ENCODE measurements at regions not wholly inside any gene's neighbourhood (a gene's known extent, or its start where the extent isn't known, plus 50 kb on each side); places are given as distances from the start of the nearest gene placed in this dataset.

GRCh38 chr6:135126729-135127128, 54.4 kb upstream of the MYB start:
- CTCF ChIA-PET, result no interaction called here

GRCh38 chr6:135126034-135126433, 55.1 kb upstream of the MYB start:
- Histone ChIP-seq H3K4me2 (replicated peaks; ENCODE audit: low read depth, low read length, poor library complexity, severe bottlenecking) (no peak overlapping the region), H4K20me1 (ENCODE audit: control insufficient read depth, insufficient read depth, low read length, poor library complexity, severe bottlenecking) (no peaks in the 10 kb centered on the region), H3K9me3 (ENCODE audit: control extremely low read depth in 1 of 3, control insufficient read depth in 2 of 3, insufficient read depth in 1 of 3, low read length in 2 of 3) (no peaks in the 10 kb centered on the region), H3K36me3 (replicated peaks in 1 of 2; ENCODE audit: control extremely low read depth in 1 of 2, control insufficient read depth in 1 of 2, extremely low read depth in 1 of 2, insufficient read depth in 2 of 2, low read length in 1 of 2) (no peaks in the 10 kb centered on the region), H3K27ac (ENCODE audit: low read length in 2 of 2) (no peak overlapping the region), H3K9ac (ENCODE audit: low read length) (no peak overlapping the region), H3K4me1 (ENCODE audit: control insufficient read depth in 2 of 2, insufficient read depth in 2 of 2, low read length in 2 of 2) (peaks cover 13% of the 10 kb centered on the region in 2 donors), H2AFZ (ENCODE audit: insufficient read depth, low read depth, low read length, poor library complexity, severe bottlenecking) (no peak overlapping the region), H3K79me2 (ENCODE audit: control insufficient read depth, insufficient read depth, low read length) (no peaks in the 10 kb centered on the region), H3K4me3 (ENCODE audit: control extremely low read depth in 1 of 5, extremely low read depth in 1 of 5, insufficient read depth in 1 of 5, low read depth in 2 of 5, low read length in 4 of 5) (no peak overlapping the region), H3K27me3 (replicated peaks in 1 of 4; ENCODE audit: control extremely low read depth in 1 of 4, control insufficient read depth in 3 of 4, insufficient read depth in 4 of 4, low read length in 3 of 4) (peaks cover 0 to 3% (median 0%) of the 10 kb centered on the region in 4 experiments)
- Mint-ChIP-seq H3K27me3 (no peaks in the 10 kb centered on the region), H3K4me3 (no peak overlapping the region), H3K9me3 (ENCODE audit: insufficient read depth) (no peaks in the 10 kb centered on the region), H3K4me1 (peaks cover 13% of the 10 kb centered on the region), H3K27ac (no peak overlapping the region)
- intact Hi-C loops (cut with micrococcal nuclease), result no loop called here
- DNase-seq (no peak), ATAC-seq (ENCODE audit: low read depth) (no peak)
- POLR2A ChIA-PET, result no interaction called here
- WGBS (ENCODE audit: insufficient coverage), result 97% methylated on average over 2 of the region's 2 CpGs
- CTCF ChIA-PET, result no interaction called here
- TF ChIP-seq CTCF (IDR thresholded peaks at IDR 0.05) (no peak), EZH2 (IDR thresholded peaks at IDR 0.05; ENCODE audit: borderline replicate concordance, insufficient read depth, low read depth, low read length, poor library complexity, severe bottlenecking) (no peak)

More at GRCh38 chr6:135126729-135127128, 54.4 kb upstream of the MYB start:
- H3K79me2 ChIP-seq (ENCODE audit: control insufficient read depth, insufficient read depth, low read length), result no peaks in the 10 kb centered on the region
- H3K4me2 ChIP-seq (replicated peaks; ENCODE audit: low read depth, low read length, poor library complexity, severe bottlenecking), result no peak overlapping the region
- Mint-ChIP-seq H3K27me3 (no peaks in the 10 kb centered on the region), H3K4me3 (no peak overlapping the region), H3K27ac (no peak overlapping the region), H3K9me3 (ENCODE audit: insufficient read depth) (no peaks in the 10 kb centered on the region), H3K4me1 (peaks cover 13% of the 10 kb centered on the region)
- no peak overlapping the region for H3K4me3 ChIP-seq (ENCODE audit: control extremely low read depth in 1 of 5, extremely low read depth in 1 of 5, insufficient read depth in 1 of 5, low read depth in 2 of 5, low read length in 4 of 5)
- H2AFZ ChIP-seq (ENCODE audit: insufficient read depth, low read depth, low read length, poor library complexity, severe bottlenecking), result no peak overlapping the region
- no peak overlapping the region for H3K9ac ChIP-seq (ENCODE audit: low read length)
- H3K9me3 ChIP-seq (ENCODE audit: control extremely low read depth in 1 of 3, control insufficient read depth in 2 of 3, insufficient read depth in 1 of 3, low read length in 2 of 3), result no peaks in the 10 kb centered on the region
- H3K27ac ChIP-seq (ENCODE audit: low read length in 2 of 2), result no peak overlapping the region
- H3K27me3 ChIP-seq (replicated peaks in 1 of 4; ENCODE audit: control extremely low read depth in 1 of 4, control insufficient read depth in 3 of 4, insufficient read depth in 4 of 4, low read length in 3 of 4), result peaks cover 0 to 3% (median 0%) of the 10 kb centered on the region in 4 experiments
- TF ChIP-seq EZH2 (IDR thresholded peaks at IDR 0.05; ENCODE audit: borderline replicate concordance, insufficient read depth, low read depth, low read length, poor library complexity, severe bottlenecking) (no peak), CTCF (IDR thresholded peaks at IDR 0.05) (no peak)
- no peaks in the 10 kb centered on the region for H3K36me3 ChIP-seq (replicated peaks in 1 of 2; ENCODE audit: control extremely low read depth in 1 of 2, control insufficient read depth in 1 of 2, extremely low read depth in 1 of 2, insufficient read depth in 2 of 2, low read length in 1 of 2)
- intact Hi-C loops (cut with micrococcal nuclease), result no loop called here
- DNase-seq (no peak), ATAC-seq (ENCODE audit: low read depth) (no peak)
- POLR2A ChIA-PET, result no interaction called here
- no peaks in the 10 kb centered on the region for H4K20me1 ChIP-seq (ENCODE audit: control insufficient read depth, insufficient read depth, low read length, poor library complexity, severe bottlenecking)
- H3K4me1 ChIP-seq (ENCODE audit: control insufficient read depth in 2 of 2, insufficient read depth in 2 of 2, low read length in 2 of 2), result peaks cover 13% of the 10 kb centered on the region in 2 donors
- 78% methylated on average over 1 of the region's 1 CpG for WGBS (ENCODE audit: insufficient coverage)

Data from B cell (primary cell).